MM.1S (cell line): ENCODE measurements at regions not wholly inside any gene's neighbourhood (a gene's known extent, or its start where the extent isn't known, plus 50 kb on each side); places are given as distances from the start of the nearest gene placed in this dataset.

Experiments used
- EZH2 ChIP-seq: fragments of 300-600 bp; sonication (generic); optimal IDR thresholded peaks from 2 replicates; pipeline ENCODE3; 2017; ENCODE audit warnings: low read depth, mild to moderate bottlenecking, antibody characterized with exemption, low read length, mixed read lengths
- TF ChIP-seq, protein P1 (sequence below): fragments of 300-600 bp; sonication (generic); IDR thresholded peaks from 2 replicates; pipeline ENCODE4 v1.5.1; 2016; ENCODE audit warnings: antibody characterized with exemption, low read length, mixed read lengths

DNA sequence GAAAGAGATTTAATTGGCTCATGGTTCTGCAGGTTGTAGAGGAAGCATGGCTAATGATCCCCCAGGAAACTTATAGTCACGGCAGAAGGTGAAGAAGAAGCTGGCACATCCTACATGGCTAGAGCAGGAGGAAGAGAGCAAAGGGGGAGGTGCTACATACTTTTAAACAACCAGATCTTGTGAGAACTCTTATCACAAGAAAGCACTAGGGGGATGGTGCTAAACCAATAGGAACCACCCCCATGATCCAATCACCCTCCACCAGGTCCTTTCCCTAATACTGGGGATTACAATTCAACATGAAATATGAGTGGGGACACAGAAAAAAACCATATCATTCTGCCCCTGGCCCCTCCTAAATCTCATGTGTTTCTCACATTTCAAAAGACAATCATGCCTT lies 147.2 kb upstream of the EPB41L4A start:
- TF ChIP-seq EZH2 = no peak
- TF ChIP-seq, protein P1, sequence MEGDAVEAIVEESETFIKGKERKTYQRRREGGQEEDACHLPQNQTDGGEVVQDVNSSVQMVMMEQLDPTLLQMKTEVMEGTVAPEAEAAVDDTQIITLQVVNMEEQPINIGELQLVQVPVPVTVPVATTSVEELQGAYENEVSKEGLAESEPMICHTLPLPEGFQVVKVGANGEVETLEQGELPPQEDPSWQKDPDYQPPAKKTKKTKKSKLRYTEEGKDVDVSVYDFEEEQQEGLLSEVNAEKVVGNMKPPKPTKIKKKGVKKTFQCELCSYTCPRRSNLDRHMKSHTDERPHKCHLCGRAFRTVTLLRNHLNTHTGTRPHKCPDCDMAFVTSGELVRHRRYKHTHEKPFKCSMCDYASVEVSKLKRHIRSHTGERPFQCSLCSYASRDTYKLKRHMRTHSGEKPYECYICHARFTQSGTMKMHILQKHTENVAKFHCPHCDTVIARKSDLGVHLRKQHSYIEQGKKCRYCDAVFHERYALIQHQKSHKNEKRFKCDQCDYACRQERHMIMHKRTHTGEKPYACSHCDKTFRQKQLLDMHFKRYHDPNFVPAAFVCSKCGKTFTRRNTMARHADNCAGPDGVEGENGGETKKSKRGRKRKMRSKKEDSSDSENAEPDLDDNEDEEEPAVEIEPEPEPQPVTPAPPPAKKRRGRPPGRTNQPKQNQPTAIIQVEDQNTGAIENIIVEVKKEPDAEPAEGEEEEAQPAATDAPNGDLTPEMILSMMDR = no peak
